Esophagus squamous epithelium (tissue), 4 donors: ENCODE measurements at regions not wholly inside any gene's neighbourhood (a gene's known extent, or its start where the extent isn't known, plus 50 kb on each side); places are given as distances from the start of the nearest gene placed in this dataset.

Experiments
- CTCF ChIP-seq, 6 experiments: fragments of 450-650 bp in 4 of 6; fragments of 200-600 bp in 2 of 6; sonication (generic) in 2 of 6; IDR thresholded peaks; one replicate each; pipeline ENCODE4 v1.5.1; 2016 to 2019; ENCODE audit warnings: antibody characterized with exemption in 6 of 6, mild to moderate bottlenecking in 4 of 6, moderate library complexity in 4 of 6
- POLR2A ChIP-seq, 4 donors: fragments of 450-650 bp; IDR thresholded peaks; one replicate each; pipeline ENCODE4 v1.6.1; 2017; ENCODE audit warnings: antibody characterized with exemption in 4 of 4, mild to moderate bottlenecking in 4 of 4, moderate library complexity in 3 of 4

- TF ChIP-seq CTCF (IDR thresholded peaks at IDR 0.05) (no peak), POLR2A (IDR thresholded peaks at IDR 0.05) (no peak)
Measured at GRCh38 chr3:17836092-17836491, 93.7 kb upstream of the TBC1D5 start.
